ENCODE measurements at regions not wholly inside any gene's neighbourhood (a gene's known extent, or its start where the extent isn't known, plus 50 kb on each side); places are given as distances from the start of the nearest gene placed in this dataset.
"Not testable (repeated sequence)": the region's sequence is repeated elsewhere in the genome, so short reads cannot be mapped to it uniquely, and the experiment has no call there.

DNA sequence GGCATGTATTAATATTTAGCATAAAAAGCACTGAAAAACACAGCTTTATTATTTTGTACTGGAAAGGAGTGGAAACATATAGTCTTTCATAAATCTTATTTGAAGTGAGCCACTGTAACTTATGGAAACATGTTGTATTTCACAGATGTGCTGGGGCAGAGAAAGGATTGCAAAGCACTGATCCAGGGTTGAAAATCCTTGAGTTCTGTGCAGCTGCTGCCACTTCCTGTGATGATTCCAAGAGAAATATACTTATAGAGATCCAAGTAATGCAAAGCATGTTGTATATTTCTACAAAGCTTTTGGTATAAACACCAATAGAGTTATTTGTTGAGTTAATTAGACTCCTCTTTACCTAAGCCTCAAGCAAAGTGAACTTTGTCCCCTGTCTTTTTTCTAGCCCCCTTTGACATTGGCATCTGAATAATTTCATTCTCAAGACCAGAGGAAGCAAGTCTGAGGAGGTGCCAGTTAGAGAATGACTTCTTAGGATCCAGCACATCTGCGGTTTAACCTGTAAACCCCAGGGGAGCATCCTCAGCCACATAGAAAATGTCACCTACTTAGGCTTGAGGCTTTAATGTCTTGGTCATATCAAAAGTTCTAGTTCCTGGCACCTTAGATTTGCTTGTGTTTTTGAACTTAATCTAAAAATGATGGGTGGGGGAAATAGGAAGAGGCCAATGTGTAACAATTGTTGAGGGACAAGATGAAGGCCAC is 173.3 kb downstream of the FASLG start:
- in situ Hi-C loops (cut with HindIII; ENCODE audit: low sequenced_read_pairs), result no loop called here

DNA sequence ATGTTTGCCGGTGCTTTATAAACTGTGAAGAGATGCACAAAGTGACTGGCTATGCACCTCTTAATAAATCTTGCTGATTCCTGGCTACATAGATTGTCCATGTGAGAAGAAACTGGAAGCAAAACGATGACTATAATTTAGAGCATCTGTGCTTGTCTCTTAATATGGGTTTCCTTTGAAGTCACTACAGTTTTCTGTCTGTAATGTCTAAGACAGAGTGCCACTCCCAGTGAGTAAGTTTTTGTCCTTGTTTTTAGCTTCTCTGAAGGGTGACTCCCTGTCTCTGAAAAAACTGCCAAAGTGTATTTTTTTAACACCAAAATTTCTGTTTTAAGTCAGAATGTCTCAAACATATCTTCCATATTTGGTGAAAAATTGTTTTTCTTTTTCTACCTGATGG is 175.1 kb downstream of the FASLG start:
- in situ Hi-C loops (cut with HindIII; ENCODE audit: low sequenced_read_pairs), result no loop called here

DNA sequence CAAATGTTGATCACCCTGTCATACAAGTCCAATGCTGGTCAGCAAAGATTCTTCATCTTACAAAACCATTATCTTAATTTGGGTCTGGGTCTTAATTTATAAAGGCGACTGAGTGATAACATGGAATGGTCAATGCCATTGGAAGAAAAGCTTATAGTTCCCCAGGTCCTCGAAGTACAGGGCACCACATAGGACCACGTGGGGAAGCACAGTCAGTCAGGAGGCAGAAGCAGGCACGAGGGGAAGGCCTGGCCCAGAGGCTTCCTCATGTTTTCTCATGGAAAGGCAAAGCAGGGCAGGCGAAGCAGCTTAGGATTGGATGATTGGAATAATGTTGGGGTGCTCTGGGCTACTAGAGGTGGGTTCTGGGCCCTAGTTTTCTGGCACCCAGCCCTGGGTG is 175.7 kb downstream of the FASLG start:
- in situ Hi-C loops (cut with HindIII; ENCODE audit: low sequenced_read_pairs), result no loop called here

DNA sequence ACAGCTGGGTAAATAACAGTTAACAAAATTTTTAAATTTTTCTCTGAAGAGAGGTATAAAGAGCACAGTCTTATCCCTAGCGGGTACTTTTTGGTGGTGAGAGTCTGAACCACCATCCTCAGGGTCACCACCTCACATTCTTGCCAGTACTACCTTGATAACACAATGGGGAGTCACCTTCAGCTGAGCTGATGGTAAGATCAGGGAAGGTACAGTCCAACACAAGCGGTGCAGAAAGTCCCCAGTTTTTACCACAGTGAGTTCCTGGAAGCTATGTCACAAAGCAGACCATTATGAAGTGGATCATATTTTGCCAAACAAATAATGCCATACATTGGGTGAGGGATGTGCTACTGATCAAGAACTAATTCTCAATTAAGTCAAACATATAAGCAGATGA is 176.9 kb downstream of the FASLG start:
- in situ Hi-C loops (cut with HindIII; ENCODE audit: low sequenced_read_pairs), result no loop called here

DNA sequence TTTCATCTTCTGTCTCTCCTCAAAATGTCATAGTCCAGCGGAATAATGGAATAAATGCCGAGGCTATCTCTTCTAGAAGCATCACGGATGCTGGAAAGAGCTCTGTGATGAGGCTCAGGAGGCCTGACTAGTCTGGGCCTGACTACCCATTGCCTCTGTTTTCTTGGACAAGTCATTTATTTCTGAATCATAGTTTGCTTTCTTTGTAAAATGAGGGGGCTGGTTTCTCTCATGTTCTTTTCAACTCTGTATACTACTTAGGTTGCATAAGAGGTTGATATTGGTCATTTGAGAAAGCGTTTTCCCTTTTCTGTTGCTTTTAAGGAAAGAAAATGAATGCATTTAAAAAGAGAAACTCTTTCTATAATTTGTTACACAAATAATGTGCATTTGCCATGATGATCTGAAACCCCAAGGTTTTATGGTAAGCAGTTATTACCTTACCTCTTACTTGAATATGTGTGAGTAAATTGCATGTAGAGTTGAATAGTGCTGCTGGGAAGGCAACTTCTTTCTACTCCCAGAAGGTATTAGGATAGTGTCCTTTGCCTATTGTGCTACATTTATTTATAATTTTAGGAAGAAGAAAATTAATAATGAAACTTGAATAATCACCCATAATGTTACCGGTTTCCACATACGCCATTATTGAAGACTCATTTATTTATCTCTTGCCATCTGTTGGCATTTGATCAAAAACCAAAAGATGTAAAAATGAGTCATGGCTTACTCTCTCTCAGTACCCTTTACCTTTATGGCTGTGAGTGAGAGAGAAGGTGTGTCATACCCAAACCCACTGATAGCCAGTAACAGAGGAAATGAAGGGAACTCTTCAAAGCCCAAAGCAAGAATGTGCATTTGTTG is 179.1 kb downstream of the FASLG start:
- in situ Hi-C loops (cut with HindIII; ENCODE audit: low sequenced_read_pairs), result no loop called here

DNA sequence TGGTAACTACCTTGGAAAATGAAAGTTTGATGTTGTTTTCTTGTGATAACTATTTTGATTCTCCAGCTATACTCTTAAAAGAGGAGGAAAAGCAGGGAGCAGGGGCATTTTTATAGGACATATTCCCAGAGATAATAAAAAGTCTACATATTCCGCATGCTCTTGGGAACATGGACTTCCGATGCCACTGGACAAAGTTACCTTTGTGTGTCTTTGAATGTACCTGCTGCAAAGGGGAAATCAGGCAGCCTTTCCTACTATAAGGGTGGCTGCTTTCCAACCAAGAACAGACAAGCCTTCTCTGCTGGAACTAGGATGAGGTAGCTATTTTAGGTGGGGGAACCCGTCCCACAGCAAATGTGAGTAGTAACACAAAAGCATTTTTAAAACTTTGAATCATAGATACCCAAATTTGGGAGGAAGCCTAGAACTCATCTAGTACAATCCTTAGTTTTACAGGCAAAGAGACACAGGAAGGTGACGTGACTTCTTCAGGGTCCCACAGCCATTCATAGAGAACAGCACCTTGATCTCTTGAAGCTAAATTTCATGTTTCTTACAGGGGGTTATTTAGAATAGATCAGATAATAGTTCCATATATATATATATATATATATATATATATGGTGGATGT is 179.9 kb downstream of the FASLG start:
- in situ Hi-C loops (cut with HindIII; ENCODE audit: low sequenced_read_pairs), result no loop called here

DNA sequence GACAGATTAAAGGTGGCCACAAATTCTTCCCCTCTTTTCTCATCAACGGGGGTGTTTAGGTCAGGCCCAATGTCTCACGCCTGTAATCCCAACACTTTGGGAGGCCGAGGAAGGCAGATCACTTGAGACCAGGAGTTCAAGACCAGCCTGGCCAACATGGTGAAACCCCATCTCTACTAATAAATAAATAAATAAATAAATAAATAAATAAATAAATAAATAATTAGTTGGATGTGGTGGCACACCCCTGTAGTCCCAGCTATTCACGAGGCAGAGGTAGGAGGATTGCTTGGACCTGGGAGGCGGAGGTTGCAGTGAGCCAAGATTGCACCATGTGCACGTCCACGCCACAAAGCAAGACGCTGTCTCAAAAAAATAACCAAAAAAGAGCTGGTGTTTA is 180.7 kb downstream of the FASLG start:
- in situ Hi-C loops (cut with HindIII; ENCODE audit: low sequenced_read_pairs), result not testable (repeated sequence)

DNA sequence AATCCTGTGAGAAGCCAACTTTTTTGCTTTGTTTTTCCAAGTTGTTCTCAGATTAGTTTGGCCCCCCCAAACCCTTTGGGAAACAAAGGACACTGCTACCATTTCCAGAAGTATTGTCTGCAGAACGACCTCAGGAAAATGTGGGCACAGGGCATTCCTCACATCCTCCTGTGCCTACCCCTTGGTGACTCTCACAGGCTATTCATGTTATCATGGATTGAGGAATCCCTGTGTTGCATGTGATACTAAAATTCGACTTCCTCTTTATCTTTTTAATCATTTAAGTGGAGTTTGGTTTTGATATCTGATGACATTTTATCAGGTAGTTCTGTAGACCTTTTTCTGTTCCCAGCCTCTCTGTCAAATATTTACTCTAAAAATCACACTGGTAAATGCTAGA is 184.5 kb downstream of the FASLG start:
- in situ Hi-C loops (cut with HindIII; ENCODE audit: low sequenced_read_pairs), result no loop called here

DNA sequence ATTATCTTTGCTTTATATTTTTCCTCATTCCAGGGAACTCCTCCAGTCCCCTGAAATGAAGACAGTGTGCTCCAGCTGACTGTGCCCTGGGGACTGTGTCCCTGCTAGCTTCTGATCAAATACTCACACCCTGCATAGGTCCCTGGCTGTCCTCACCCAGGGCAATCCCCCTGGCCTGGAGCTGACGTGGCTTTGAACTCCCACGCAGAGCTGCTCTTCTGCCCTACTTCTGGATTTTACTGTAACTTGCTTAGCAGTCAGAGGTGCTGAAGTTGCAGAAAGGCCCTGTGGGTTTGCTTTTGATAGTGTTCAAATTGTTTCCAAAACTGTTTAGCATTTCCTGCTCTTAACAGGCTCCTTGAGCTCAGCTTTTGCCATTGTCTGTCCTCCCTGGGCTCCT is 186.5 kb downstream of the FASLG start:
- in situ Hi-C loops (cut with HindIII; ENCODE audit: low sequenced_read_pairs), result no loop called here

DNA sequence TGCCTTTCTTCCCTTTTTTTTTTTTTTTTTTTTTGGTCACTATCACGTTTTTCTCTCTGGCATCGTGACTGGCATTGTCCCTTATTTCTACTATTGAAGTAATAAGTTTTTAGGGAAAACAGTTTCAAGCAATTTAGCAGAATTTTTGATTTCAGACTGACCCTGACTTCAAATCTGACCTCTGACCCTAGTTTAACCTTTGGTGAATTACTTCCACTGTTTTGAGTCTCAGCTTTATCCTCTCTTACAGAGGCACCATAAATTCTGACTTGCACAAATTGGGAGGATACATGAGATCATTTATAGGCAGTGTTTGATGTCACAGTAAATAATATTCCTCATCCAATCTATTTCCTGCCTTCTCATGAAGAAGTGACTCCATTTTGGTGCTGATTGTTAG is 187.0 kb downstream of the FASLG start:
- in situ Hi-C loops (cut with HindIII; ENCODE audit: low sequenced_read_pairs), result no loop called here

DNA sequence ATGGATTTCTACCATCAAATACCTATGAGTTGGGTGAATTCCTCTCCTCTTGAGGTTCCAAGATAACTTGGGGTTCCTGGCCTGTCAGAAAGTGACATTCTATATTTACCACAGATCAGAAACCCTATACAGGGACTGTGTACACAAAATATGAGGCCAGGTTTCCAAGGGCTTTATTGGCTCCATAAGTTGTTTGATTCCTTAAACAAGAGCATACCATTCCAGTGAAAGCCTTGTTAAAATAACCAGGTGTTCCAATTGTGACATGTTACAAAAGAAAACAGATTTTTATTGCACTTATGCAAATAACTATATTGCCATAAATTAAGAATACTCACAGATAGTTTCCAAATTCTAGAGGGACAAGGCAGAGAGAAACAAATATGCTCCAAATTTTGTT is 188.9 kb downstream of the FASLG start:
- in situ Hi-C loops (cut with HindIII; ENCODE audit: low sequenced_read_pairs), result not testable (repeated sequence)

DNA sequence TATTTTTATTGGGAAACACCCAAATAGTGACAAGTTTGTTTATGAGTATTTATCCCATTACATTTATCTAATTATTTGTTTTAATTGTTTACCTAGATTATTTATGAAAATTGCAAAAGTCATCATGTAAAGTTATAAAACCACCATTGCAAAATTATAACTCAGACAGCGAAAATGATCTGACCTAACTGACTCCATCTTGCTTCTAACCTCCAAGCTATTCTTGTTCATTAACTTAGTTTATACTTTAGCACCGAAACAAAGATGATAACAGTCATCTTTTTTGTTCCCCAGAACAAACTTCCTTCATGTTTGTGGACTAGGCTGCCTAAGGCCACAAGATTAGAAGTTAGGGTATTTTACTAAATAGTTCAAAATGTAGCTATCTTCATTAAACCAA is 190.8 kb downstream of the FASLG start:
- in situ Hi-C loops (cut with HindIII; ENCODE audit: low sequenced_read_pairs), result no loop called here

DNA sequence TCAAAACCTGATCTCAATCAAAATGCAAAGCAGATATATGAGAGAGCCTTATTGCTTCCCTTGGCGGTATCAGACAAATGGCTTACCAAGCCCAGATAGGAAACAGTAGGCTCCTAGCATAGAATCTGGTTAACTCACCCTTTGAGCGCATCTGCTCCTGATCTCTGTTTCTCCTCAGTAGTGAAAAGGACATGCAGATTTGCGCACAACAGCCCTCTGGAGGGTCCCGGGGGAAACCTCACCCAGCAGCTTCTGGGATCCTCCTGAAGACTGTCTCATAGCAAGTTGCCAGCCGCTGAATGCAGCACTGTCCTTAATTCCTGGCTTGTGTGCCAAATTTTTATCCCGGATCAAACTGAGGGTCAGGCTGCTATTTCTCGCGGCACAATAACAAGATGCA is 192.2 kb downstream of the FASLG start:
- in situ Hi-C loops (cut with HindIII; ENCODE audit: low sequenced_read_pairs), result no loop called here

DNA sequence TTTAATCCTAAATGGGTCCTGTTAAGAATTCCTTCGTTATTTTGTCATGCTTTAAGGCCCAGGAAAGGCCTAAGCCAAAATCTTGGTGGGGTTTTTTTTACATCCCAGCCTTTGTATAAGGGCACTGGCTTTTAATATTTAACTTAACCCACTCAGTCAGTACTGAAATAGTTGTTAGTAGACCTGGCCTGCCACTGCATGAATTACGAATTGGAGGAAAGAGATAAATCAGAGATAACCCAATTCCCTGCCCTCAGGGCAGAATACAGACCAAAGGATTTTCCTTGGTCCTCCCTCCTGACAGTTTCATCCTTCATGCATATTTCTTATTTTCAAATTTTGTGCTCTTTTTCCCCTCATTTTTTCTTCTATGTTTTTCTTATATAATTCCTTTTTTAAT is 193.0 kb downstream of the FASLG start:
- in situ Hi-C loops (cut with HindIII; ENCODE audit: low sequenced_read_pairs), result no loop called here

DNA sequence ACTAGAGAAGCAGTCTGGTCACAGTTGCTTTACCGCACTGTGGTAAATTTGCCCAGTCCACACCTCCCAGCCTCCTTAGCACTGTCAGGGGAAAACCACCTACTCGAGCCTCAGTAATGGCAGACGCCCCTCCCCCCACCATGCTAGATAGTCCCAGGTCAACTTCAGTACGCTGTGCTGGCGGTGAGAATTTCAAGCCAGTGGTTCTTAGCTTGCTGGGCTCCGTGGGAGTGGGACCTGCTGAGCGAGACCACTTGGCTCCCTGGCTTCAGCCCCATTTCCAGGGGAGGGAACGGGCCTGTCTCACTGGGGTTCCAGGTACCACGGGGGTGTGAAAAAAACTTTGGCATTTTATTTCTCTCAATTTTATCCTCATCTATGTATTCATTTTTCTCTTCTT is 194.8 kb downstream of the TNFSF18 start:
- in situ Hi-C loops (cut with HindIII; ENCODE audit: low sequenced_read_pairs), result not testable (repeated sequence)

DNA sequence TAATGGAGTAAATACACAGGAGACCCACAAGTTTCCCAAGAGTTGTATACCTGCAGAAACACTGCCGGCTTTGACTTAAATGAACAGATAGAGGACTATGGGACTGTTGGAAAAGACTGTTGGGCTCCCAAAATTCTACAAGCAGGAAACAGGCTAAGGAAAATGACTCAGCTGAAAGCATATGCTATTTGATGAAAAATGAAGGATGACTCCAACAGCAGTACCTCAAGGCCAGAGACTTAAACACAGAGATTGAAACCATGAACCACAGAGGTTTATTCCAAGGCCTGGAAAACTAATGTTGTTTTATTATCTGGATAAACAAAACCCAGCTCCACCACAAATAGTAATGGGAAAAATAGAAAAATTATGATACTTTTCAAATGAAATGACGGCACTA is 187.7 kb downstream of the TNFSF18 start:
- in situ Hi-C loops (cut with HindIII; ENCODE audit: low sequenced_read_pairs), result no loop called here

DNA sequence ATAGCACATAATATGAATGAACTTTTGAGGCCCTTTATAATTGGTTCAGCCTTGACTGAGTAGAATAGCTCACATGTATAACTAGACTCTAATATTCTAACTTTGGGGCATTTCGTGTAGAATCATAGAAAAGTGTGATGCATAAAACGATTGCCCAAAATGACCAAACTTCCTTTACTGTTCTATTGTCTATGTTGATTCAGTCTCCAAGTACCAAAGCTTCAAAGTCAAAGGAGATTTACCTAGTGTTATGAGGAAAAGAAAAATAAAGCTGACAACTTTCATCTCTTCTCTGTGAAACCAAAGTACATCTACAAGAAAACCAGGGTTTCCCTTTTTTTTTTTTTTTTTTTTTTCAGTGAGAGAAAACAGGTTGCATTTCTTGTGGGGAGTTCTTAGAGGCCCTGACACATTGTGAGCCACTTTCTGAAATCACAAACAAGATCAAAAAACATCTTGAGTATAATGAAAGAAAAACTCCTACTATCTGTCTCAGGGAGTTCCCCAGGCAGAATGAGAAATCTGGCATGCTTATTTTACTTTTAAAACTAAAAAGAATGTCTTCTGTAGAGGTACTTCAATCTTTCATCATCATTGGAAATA is 183.4 kb downstream of the TNFSF18 start:
- in situ Hi-C loops (cut with HindIII; ENCODE audit: low sequenced_read_pairs), result no loop called here

DNA sequence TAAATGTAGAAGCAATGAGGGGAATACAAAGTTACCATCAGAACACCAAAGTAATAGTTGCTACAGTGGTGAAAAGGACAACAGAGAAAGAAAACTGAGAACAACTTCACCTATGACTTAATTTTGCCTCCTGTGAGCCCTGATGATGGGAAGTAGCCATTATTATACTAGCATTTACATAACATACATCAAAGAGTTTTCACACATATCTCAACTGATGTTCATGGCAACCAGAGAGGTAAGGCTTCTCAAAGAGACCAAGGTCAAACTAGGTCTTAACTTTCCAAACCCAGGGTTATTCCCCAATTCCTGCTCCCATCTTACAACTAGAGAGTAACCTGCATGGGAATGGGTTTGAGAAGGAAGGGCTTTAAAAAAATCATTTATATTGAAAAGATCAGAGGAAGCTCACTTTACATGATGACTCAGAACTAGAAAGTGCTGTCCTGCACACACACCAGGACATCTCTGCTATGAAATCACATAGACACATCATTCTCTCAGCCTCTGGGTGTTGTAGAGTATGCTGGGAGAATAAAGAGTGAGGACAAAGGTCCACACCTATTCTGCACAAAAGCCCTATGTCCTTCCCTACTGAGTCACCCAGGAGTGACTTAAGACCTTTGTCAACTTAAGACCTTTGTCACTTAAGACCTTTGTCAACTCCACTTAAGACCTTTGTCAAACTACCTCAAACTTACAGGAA is 179.7 kb downstream of the TNFSF18 start:
- in situ Hi-C loops (cut with HindIII; ENCODE audit: low sequenced_read_pairs), result no loop called here

DNA sequence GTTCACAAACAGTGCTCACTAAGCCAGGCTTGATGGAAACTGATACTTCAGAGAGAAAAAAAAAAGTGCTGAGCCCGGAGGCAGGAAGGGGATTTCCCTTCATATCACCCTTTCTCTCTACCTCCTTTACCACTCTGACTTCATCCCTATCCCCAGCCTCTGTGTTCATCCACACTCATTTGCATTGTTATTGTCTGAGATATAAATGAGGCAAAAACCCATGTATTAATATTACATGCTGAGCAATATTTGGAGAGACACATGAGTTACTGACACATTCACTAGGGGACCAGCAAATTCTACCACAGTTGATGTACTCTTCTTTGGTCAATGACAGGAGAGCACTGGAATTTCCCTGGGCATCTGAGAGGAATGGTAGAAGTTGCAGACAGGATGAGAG is 175.8 kb downstream of the TNFSF18 start:
- in situ Hi-C loops (cut with HindIII; ENCODE audit: low sequenced_read_pairs), result no loop called here

DNA sequence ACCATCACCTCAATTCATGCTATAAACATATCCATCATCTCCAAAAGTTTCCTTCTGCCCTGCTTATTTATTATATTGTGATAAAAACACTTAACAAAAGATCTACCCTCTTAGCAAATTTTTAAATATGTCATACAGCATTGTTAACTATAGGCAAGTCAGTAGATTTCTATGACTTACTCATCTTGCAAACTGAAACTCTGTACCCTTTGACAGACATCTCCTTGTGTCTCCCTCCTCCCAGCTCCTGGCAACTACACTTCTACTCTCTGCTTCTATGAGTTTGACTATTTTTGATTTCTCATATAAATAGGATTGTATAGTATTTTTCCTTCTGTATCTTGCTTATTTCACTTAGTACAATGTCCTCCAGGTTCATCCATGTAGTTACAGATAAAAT is 174.8 kb downstream of the TNFSF18 start:
- in situ Hi-C loops (cut with HindIII; ENCODE audit: low sequenced_read_pairs), result no loop called here

DNA sequence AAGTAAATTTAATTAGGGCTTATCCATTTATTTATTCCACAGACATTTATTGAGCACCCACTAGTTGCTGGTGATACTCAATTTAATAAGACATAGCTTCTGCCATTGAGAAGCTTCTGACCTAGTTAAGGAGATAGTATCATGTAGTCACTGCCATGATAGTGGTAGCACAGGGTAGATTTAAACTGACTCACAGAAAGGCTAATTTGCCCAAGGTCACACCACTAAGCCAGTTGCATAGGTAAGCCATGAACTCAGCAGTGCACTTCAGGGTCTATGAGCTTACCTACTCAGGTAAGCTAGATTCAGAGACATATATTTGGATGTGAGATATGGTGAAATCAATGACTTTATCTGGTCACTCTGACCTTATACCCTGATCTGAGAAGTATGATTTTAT is 168.4 kb downstream of the TNFSF18 start:
- in situ Hi-C loops (cut with HindIII; ENCODE audit: low sequenced_read_pairs), result no loop called here
